ENCODE measurements at regions not wholly inside any gene's neighbourhood (a gene's known extent, or its start where the extent isn't known, plus 50 kb on each side); places are given as distances from the start of the nearest gene placed in this dataset.

DNA sequence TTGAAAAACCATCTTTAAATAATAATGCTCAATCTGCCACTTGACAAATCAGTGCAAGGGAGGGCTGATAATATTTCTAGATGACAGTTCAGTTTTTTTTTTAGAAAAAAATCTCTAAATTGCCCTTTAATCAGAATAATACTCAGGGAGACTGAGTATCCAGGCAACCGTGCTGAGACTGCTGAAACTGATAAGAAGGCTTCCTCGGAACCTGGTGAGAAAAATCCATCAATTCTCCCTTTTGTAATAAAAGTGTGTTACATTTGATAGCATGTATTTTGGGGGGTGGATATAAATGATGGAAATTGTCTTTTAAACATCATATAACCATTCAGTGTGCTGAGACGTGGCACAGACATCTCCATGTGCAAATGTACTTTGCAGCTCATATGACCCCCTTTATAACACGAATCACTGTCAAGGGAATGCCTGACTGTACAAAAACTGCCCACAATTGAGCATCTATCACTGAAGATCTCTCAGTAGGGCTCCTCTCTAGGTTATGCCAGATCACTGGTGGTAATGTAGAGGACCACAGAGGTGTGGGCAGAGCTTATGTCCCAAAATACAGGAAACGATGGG lies 491.1 kb upstream of the ADARB2 start:
- TF ChIP-seq CTCF (IDR thresholded peaks at IDR 0.05; ENCODE audit: low read depth, low read length): no peak
- H3K4me3 ChIP-seq (ENCODE audit: low read depth, low read length): no peak overlapping the region

- TF ChIP-seq CTCF (IDR thresholded peaks at IDR 0.05; ENCODE audit: low read depth, low read length): no peak
- no peak overlapping the region for H3K4me3 ChIP-seq (ENCODE audit: low read depth, low read length)
These were observed 488.3 kb upstream of the ADARB2 start for GRCh38 chr10:2225609-2226008.

DNA sequence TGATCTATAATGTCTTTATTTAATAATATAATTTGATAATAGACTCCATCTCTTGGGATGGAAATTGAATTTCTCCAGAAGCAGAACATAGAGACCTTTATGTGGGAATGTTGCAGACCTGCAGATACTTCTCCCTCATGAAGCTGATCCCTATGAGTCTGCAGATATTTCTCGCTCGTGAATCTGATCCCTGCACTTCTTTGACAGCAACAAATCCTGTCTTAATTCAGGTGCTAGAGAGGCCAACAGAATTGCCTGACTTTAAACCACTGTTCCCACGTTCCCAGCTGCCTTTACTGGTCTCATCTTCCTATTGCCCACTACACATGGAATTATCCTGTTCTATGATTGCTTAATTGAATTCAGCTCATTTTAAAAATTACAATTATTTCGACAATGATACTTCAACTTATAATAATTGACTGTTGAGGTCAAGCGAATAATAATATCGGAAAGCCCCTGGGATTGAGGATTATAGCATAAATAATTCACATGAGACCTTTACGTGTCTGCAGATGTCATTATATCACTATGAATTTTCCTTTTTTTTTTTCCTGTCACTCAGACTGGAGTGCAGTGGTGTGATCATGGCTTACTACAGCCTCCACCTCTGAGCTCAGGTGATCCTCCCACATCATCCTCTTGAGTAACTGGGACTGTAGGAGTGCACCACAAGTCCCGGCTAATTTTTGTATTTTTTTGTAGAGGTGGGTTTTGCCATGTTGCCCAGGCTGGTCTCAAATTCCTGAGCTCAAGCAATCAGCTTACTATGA lies 486.4 kb upstream of the ADARB2 start:
- H3K4me3 ChIP-seq (ENCODE audit: low read depth, low read length): no peak overlapping the region
- no peak for TF ChIP-seq CTCF (IDR thresholded peaks at IDR 0.05; ENCODE audit: low read depth, low read length)

DNA sequence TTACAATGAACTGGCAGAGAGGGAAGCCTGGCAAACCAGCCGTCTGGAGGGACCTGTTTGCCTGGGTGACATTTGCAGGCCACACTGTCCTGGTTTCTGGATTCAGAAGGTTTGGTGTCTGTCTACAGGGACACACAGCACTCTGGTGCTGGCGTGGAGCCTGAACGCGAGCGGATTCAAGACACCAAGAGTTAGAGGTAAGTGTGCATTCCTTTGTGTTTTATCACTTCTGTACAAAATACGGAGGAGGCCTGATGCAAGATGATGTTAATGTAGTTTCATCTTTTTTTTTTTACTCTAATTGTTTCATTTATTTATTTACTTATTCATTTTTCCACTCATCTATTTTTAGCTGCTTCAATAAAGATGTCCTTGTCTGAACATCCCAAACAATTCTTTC lies 485.3 kb upstream of the ADARB2 start:
- no peak for TF ChIP-seq CTCF (IDR thresholded peaks at IDR 0.05; ENCODE audit: low read depth, low read length)
- no peak overlapping the region for H3K4me3 ChIP-seq (ENCODE audit: low read depth, low read length)

- H3K4me3 ChIP-seq (ENCODE audit: low read depth, low read length): no peak overlapping the region
- no peak for TF ChIP-seq CTCF (IDR thresholded peaks at IDR 0.05; ENCODE audit: low read depth, low read length)
These were observed 477.5 kb upstream of the ADARB2 start for GRCh38 chr10:2214805-2215204.

DNA sequence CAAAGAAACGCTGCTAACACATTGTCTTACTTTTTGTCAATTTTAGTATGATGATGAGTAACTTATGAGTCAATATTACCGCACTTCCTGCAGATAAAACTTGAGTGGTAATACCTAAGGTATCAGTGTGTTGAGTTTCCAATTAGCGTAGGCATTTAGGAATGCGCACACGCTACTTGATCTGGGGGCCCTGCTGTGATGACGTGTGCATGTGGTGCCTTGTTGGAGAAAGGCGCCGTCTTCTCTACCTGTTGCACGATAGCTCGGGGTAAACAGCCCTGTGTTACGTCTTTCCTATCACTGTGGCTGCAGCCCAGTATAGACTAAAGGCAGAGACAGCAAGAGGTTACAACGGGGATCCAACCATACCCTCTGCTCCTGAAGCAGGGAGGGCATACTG lies 476.8 kb upstream of the ADARB2 start:
- TF ChIP-seq CTCF (IDR thresholded peaks at IDR 0.05; ENCODE audit: low read depth, low read length): no peak
- no peak overlapping the region for H3K4me3 ChIP-seq (ENCODE audit: low read depth, low read length)

- TF ChIP-seq CTCF (IDR thresholded peaks at IDR 0.05; ENCODE audit: low read depth, low read length): no peak
- no peak overlapping the region for H3K4me3 ChIP-seq (ENCODE audit: low read depth, low read length)
These were observed 475.0 kb upstream of the ADARB2 start for GRCh38 chr10:2212244-2212834.

All from WI38 (cell line).